ENCODE measurements at regions not wholly inside any gene's neighbourhood (a gene's known extent, or its start where the extent isn't known, plus 50 kb on each side); places are given as distances from the start of the nearest gene placed in this dataset.

- H3K27me3 ChIP-seq (ENCODE audit: insufficient read depth): no peaks in the 10 kb centered on the region
- H3K79me2 ChIP-seq (ENCODE audit: insufficient read depth): no peaks in the 10 kb centered on the region
- H3K27ac ChIP-seq (ENCODE audit: low read depth in 2 of 2, low read length in 1 of 2): peak overlapping the region in 1 of 2 experiments; percentile 95; a peak in 2 of 4 replicates
- H2AFZ ChIP-seq (ENCODE audit: low read depth): no peak overlapping the region
- DNase-seq: no peak
- no peaks in the 10 kb centered on the region for H3K36me3 ChIP-seq (replicated peaks in 1 of 2; ENCODE audit: control insufficient read depth in 1 of 2, insufficient read depth in 2 of 2, low read length in 1 of 2)
- ChIA-PET CTCF (interaction anchor here (0.7 to 2.2 kb wide), 15 partner anchors 10 to 215 kb away, joined by 3 to 9 read pairs (median 3); no protein-coding TSS in a partner anchor), POLR2A (interaction anchor here (0.8 to 1.9 kb wide), 4 partner anchors 15 to 112 kb away, joined by 3 to 9 read pairs (median 4); no protein-coding TSS in a partner anchor)
- peaks cover 37% of the 10 kb centered on the region for H4K20me1 ChIP-seq (ENCODE audit: insufficient read depth)
- no peak overlapping the region for H3K9ac ChIP-seq
- H3K9me2 ChIP-seq: no peaks in the 10 kb centered on the region
- peaks cover 6% of the 10 kb centered on the region for H3F3A ChIP-seq (replicated peaks; ENCODE audit: insufficient read depth)
- 92% methylated on average over 22 of the region's 24 CpGs for WGBS (ENCODE audit: low lambda C conversion rate)
- no peak overlapping the region for H3K4me3 ChIP-seq (ENCODE audit: low read depth in 2 of 2, low read length in 1 of 2)
- TF ChIP-seq EP300 (IDR thresholded peaks at IDR 0.05; ENCODE audit: borderline replicate concordance in 1 of 2, low read depth in 1 of 2, low read length in 1 of 2): no peak
- TF ChIP-seq GATA2 (CRISPR knock-in tag; IDR thresholded peaks at IDR 0.05): no peak
- no peak for TF ChIP-seq MXI1 (IDR thresholded peaks at IDR 0.05; ENCODE audit: low read depth, low read length)
- TF ChIP-seq RAD21 (IDR thresholded peaks at IDR 0.05; ENCODE audit: low read length): no peak
- no peak for TF ChIP-seq REST (IDR thresholded peaks at IDR 0.05; ENCODE audit: low read depth, low read length)
- no peak for TF ChIP-seq NRF1 (IDR thresholded peaks at IDR 0.05; ENCODE audit: low read depth, low read length)
- no peak for TF ChIP-seq RXRA (IDR thresholded peaks at IDR 0.05; ENCODE audit: borderline replicate concordance, low read depth)
- TF ChIP-seq PBX3 (IDR thresholded peaks at IDR 0.05): no peak
- no peak for TF ChIP-seq TAF1 (IDR thresholded peaks at IDR 0.05; ENCODE audit: borderline replicate concordance, low read depth, low read length)
- TF ChIP-seq POLR2AphosphoS5 (IDR thresholded peaks at IDR 0.05; ENCODE audit: low read depth, low read length): no peak
- H3K4me2 ChIP-seq: no peak overlapping the region
- H3K9me3 ChIP-seq: no peaks in the 10 kb centered on the region
- H3K4me1 ChIP-seq (ENCODE audit: control insufficient read depth in 1 of 2, insufficient read depth in 2 of 2, low read depth in 1 of 2, low read length in 1 of 2): peaks cover 17 to 92% of the 10 kb centered on the region in 2 experiments; a peak in 3 of 4 replicates
These were observed 152.7 kb upstream of the GSE1 start for GRCh38 chr16:85460252-85461021.
